GM13977 (cell line): ENCODE measurements at regions not wholly inside any gene's neighbourhood (a gene's known extent, or its start where the extent isn't known, plus 50 kb on each side); places are given as distances from the start of the nearest gene placed in this dataset.

Experiments
- DNase-seq: peaks from one replicate; pipeline ENCODE4 v3.0.0; 2012; ENCODE audit warnings: low spot score
- in situ Hi-C: fragments of 300-500 bp; cut with MboI; formaldehyde crosslinking; loops from one replicate; pipeline ENCODE4 v1.12.0; 2022; ENCODE audit warnings: low sequenced_read_pairs, low pct_unique_long_range_greater_than_20kb, mixed read lengths, inconsistent platforms; ENCODE audit not compliant: unreplicated experiment
- TF ChIP-seq, protein P1 (sequence below): IDR thresholded peaks from 2 replicates; pipeline ENCODE4 v1.5.1; 2012; ENCODE audit warnings: mild to moderate bottlenecking, control low read depth; ENCODE audit not compliant: insufficient read depth; ENCODE audit errors: extremely low read depth, missing control alignments

DNA sequence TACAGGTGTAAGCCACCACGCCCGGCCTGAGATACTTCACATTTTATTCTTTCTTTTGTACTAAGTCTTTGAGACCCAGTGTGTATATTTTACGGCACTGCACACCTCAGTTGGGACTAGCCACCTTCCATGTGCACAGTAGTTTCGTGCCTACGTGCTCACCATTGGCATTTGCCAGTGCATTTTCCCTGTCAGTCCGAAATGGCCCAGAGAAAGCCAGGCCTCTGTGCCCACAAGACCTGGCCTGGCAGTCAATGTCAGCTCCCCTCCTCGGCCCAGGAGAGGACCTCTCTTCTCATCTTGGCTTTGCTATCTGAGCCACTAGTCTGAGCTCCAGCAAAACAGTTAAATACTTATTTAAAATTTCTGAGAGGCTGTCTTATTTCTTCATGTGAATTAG lies 147.8 kb upstream of the KLHL29 start:
- no peak for DNase-seq
- in situ Hi-C loops: no loop called here
- TF ChIP-seq, protein P1, sequence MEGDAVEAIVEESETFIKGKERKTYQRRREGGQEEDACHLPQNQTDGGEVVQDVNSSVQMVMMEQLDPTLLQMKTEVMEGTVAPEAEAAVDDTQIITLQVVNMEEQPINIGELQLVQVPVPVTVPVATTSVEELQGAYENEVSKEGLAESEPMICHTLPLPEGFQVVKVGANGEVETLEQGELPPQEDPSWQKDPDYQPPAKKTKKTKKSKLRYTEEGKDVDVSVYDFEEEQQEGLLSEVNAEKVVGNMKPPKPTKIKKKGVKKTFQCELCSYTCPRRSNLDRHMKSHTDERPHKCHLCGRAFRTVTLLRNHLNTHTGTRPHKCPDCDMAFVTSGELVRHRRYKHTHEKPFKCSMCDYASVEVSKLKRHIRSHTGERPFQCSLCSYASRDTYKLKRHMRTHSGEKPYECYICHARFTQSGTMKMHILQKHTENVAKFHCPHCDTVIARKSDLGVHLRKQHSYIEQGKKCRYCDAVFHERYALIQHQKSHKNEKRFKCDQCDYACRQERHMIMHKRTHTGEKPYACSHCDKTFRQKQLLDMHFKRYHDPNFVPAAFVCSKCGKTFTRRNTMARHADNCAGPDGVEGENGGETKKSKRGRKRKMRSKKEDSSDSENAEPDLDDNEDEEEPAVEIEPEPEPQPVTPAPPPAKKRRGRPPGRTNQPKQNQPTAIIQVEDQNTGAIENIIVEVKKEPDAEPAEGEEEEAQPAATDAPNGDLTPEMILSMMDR: no peak

DNA sequence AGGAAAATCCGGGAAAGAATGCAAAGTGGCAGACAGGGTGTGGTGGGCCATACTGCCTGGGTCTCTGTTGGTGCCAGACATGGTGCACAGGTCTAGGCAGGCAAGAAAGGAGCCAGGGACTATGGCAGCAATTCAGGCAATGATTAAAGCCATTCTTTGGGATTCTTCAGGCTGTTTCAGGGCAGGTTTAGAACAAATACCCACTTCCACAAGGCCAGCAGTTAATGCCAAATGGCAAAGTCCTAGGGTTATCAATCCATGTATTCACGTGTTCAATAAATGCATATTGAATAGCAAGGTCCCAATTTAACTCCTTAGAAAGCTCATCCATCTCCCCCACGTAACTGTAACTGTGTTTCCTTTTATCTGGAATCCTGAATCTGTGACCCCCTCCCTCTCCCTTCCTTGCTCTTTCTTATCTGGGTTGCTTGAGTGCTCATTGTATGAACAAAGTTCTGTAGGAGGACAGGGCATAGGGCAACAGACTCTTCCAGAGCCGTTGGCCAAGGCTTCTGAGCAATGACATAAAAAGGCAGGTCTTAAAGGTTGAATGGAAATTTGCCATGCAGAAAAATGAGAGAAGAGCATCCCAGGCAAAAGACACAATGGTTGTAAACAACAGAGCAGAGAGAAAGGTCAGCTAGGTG lies 146.8 kb upstream of the KLHL29 start:
- DNase-seq: no peak
- TF ChIP-seq, protein P1: no peak
- in situ Hi-C loops: no loop called here

DNA sequence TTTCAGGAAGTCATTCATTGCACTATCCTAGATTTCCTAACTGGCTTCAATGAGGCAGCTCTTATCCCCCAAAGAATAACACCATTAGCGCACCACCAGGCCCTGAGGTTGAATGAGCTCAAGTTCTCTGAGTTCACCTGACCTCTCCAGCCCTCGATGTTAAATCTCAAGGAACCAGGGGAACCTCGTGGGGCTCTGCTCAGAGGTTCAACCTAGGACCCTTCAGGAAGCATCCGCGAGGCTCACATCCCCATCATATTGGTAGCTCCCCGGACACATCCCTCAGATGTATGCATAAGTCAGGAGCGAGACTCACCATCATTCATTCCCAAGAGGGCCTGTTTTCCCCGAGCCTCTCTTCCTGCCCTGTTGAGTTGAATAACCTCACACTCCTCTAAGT lies 145.6 kb upstream of the KLHL29 start:
- in situ Hi-C loops: no loop called here
- no peak for DNase-seq
- TF ChIP-seq, protein P1: no peak

DNA sequence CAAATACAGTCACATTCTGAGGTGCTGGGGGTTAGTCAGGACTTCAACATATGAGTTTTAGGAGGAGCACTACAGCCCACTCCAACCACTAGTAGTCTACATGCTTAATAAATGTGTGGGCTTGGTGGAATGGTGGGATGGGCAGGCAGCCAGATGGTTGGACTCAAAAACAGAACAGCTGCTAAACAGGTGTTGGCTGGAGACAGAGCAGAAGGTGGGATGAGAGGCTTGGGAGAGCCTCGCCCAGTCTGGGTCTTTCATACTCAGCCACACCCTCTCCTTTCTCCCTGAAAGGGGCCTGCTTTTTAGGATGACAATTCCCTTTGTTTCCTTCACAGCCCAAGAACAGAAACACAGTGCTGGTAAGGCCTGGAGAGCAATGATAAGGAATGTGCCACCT lies 143.9 kb upstream of the KLHL29 start:
- no peak for DNase-seq
- TF ChIP-seq, protein P1: no peak
- in situ Hi-C loops: no loop called here

DNA sequence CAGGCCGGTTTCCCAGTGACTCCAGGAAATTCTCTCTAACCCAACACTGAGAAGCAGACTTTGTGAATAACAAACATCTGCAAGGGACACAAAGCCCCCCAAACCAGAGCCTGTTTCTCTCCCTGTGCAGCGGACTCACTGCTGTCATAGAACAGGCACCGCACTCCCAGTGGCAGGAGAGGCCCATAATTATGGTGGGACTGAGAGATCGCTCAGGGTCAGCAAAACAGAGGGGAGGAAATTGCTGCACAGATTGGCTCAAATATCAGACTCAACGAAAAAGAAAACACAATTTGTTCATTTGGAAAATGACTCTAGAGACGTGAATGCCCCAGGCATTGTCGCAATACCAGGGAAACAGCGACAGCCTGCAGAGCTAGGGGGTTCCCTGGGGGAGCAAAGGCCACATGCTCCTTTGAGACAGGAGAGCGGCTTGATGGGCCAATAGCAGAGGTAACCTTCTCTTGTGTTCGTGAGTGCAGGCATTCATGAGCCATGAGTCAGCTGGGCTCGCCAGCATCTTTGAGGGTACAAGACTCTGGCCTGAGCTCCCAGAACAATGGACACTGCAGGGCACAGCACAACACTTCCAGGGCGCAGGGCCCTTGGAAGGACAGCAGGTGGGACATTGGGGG lies 143.3 kb upstream of the KLHL29 start:
- in situ Hi-C loops: no loop called here
- TF ChIP-seq, protein P1: no peak
- DNase-seq: no peak

DNA sequence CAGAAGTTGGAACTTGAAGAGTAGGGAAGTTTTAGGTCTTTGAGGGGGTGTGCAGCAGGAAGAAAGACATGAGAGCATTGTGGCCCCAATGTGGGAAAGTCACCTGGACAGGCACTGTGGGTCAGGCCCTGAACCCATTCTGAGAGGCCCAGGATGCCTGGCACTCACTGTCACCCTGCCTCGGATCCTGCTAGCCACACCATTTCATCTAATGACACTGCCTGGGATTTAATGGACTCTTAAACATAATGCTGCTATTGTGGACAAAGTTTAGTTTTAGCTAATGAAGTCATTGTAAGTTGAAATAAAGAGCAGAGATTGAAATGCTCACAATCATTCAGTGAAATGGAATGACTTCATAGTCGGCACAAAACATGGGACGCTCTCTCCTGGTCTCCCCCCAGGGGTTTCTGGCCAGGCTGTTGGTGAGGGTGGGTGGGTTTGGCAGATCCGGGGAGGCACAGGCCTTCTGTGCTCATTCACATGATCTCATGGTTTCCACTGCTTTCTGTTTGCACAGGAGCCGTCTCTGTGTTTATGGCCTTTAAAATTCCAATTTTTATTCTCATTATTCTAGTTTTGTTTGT lies 141.8 kb upstream of the KLHL29 start:
- DNase-seq: no peak
- TF ChIP-seq, protein P1: no peak
- in situ Hi-C loops: no loop called here
